Spleen (tissue), 7 donors: ENCODE measurements at regions not wholly inside any gene's neighbourhood (a gene's known extent, or its start where the extent isn't known, plus 50 kb on each side); places are given as distances from the start of the nearest gene placed in this dataset.

Experiments
- POLR2A ChIP-seq, 3 donors: fragments of 450-650 bp; IDR thresholded peaks; one replicate each; pipeline ENCODE4 v1.5.1; 2017; ENCODE audit warnings: antibody characterized with exemption in 3 of 3, mild to moderate bottlenecking in 1 of 3
- POLR2AphosphoS5 ChIP-seq, 3 donors: sonication (generic); formaldehyde crosslinking; IDR thresholded peaks; one replicate each; pipeline ENCODE4 v1.5.1; 2017; ENCODE audit warnings: antibody characterized with exemption in 3 of 3
- TF ChIP-seq, protein P1 (sequence below), 11 experiments: fragments of 200-600 bp in 7 of 11; fragments of 450-650 bp in 4 of 11; sonication (generic) in 4 of 11; IDR thresholded peaks in 8 of 11; conservative IDR thresholded peaks in 3 of 11; 1 replicate in 7 of 11; 2 replicates in 4 of 11; pipeline versions ENCODE4 v1.4.0 to v1.8.0; 2016 to 2021; ENCODE audit warnings: antibody characterized with exemption in 11 of 11, inconsistent platforms in 4 of 11, mild to moderate bottlenecking in 1 of 11
- donor health status: DM: no; HTN: no; CAD: no; lungs with moderate emphysema.
- donor health status: DM: no; HTN: no; CAD: no.
- donor health status: DM: no; HTN: no; CAD: no.

DNA sequence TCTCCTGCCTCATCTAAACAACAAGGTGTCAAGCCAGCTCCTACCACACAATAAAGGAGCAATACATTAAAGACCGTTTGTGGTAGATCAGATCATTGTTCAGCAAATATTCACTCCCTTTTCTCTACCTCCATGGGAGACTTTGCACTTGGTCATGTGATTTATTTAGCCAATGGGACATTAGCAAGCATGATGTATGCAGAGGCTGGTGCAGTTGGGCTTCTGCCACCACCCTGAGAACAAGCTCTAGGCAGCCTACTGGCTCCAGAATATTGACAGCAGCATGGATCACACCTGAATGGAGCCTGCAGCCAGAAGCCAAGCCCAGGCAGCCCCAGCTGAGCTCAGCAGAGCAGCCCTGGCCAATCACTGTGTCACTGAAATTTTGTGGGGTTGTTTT is 99.4 kb upstream of the UBE2E2 start:
- TF ChIP-seq, protein P1, sequence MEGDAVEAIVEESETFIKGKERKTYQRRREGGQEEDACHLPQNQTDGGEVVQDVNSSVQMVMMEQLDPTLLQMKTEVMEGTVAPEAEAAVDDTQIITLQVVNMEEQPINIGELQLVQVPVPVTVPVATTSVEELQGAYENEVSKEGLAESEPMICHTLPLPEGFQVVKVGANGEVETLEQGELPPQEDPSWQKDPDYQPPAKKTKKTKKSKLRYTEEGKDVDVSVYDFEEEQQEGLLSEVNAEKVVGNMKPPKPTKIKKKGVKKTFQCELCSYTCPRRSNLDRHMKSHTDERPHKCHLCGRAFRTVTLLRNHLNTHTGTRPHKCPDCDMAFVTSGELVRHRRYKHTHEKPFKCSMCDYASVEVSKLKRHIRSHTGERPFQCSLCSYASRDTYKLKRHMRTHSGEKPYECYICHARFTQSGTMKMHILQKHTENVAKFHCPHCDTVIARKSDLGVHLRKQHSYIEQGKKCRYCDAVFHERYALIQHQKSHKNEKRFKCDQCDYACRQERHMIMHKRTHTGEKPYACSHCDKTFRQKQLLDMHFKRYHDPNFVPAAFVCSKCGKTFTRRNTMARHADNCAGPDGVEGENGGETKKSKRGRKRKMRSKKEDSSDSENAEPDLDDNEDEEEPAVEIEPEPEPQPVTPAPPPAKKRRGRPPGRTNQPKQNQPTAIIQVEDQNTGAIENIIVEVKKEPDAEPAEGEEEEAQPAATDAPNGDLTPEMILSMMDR (IDR thresholded peaks at IDR 0.05 in 8 of 11, conservative IDR thresholded peaks at IDR 0.05 in 3 of 11): no peak
- no peak for TF ChIP-seq POLR2A (IDR thresholded peaks at IDR 0.05)
- no peak for TF ChIP-seq POLR2AphosphoS5 (IDR thresholded peaks at IDR 0.05)
